NOMO-1 treated with dmso at 0.1 percent for 144 hours (cell line): ENCODE measurements at regions not wholly inside any gene's neighbourhood (a gene's known extent, or its start where the extent isn't known, plus 50 kb on each side); places are given as distances from the start of the nearest gene placed in this dataset.

Experiments used
- DNase-seq: peaks from one replicate; lab custom pipeline; 2025; ENCODE audit not compliant: unreplicated experiment; lab: John Stamatoyannopoulos, UW

DNA sequence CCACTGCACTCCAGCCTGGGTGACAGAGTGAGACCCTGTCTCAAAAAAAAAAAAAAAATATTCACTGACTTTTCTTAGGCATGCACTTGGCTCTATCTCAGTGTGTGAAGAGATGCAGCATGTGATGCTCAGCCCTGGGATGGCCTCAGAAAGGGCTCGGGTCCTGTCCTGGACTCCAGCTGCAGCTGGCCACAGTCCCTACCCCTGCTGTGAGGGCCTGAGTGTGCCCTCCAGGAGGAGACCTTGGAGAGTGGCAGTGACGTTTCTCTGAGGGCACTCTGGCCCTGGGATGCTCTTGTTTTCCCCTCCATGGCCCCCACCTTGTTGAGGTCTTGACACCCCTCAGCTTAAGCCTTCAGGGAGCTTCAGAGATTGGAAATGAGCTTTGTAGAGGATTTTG, 81.9 kb upstream of the POU3F1 start:
- no peak for DNase-seq

- DNase-seq, result no peak
Measured at GRCh38 chr1:38127428-38127827, 80.8 kb upstream of the POU3F1 start.

DNA sequence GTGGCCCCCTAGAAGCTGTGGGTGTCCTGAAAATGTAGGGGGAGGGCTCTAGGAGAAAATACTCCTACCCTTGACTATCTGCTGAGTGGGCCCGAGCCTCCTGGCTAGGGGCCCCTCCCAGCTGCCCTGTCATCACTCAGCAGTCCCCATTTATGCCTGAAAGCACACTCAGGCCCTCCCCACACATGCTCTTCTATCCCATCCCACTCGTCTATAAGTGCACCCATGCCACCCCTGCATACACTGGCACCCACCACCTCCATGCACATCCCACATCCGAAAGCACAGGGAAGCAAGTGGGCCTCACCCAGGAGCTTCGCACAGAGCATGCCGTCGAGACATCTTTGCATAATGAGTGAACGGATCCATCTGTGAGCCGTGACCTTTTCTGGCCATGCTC, 80.4 kb upstream of the POU3F1 start:
- no peak for DNase-seq

DNA sequence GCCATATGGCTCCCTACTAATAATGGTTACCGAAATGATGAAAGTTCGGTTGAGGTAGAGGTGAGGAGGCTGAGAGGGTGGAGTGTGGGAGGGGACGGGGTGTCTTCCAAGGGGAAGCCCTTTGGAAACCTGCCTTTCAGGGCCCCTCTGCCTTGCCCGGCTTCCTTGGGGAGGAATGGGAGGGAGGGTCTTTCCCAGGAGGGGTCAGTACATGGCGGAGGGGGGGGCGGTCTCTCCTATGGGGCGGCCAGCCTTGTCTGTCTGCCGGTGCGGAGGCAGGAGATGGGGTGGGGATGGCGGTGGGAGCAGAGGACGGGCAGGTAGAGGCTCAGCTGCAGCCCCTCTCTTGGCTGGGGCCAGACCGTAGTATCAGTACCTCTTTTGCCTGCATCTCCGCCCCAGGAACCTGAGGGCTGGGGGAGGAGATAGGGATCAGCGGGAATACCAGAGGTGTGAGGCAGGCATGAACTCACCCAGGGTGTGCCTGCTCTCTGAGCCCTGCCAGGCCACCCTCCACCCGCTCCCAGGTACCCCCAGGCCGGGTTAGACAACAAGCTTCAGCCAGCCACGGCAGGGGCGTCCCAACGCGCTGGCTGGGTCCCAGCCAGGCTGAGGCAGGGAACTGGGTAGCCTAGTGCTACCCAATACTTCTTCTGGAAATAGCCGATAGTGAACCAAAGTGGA, 79.4 kb upstream of the POU3F1 start:
- DNase-seq, result no peak

DNA sequence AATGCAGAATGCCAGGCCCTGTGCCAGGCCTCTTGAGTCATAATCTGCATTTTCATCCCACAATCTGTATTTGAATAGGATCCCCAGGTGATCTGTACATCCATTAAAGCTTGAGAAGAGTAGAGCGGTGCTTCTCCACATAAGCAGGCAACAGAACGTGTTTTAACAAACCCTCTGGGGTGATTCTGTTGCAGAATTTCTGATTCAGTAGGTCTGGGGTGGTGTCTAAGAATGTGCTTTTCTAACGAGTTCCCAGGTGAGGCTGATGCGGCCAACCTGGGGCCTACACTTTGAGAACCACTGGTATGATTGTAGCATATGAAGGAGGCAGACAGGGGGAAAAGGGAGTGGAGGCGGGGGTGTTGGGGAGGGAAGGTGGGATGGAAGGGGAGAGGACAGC, 78.4 kb upstream of the POU3F1 start:
- no peak for DNase-seq

DNA sequence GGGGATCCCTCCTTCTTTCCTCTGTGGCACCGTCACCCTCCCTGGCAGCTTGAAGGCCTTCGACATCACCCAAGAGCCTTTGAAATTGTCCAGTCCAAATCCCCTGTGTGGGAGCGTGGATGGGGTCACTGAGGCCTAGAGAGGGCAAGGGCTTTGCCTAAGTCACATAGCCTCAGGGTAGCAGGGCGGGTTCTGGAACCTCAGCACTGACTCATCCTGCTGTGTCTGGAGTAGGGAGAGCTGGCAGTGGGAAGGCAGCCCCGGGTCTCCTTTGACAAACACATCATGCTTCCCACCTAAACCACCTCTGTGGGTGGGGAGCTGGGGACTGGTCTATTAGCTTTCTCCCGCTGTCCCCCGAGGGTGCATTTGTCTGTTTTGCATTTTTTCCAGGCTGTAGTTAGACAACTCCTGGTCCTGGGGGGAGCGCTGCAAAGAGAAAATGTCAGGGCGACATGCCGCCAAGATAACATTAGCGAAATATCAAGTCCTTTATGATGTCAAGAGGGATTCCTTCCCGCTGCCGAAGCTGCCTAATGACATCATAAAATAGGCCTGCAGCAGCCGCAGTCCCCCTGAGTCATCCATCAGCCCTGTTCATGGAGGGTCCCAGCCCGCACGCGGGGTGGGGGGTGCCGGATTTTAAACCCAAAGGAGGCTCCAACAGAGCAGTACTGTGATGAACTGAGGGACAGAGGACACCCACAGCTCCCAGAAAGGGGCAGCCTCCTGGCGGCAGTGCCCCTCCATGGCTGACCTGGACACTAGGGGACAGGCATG, 77.0 kb upstream of the POU3F1 start:
- DNase-seq, result no peak

- no peak for DNase-seq
Measured at GRCh38 chr1:38121231-38121680, 74.7 kb upstream of the POU3F1 start.

DNA sequence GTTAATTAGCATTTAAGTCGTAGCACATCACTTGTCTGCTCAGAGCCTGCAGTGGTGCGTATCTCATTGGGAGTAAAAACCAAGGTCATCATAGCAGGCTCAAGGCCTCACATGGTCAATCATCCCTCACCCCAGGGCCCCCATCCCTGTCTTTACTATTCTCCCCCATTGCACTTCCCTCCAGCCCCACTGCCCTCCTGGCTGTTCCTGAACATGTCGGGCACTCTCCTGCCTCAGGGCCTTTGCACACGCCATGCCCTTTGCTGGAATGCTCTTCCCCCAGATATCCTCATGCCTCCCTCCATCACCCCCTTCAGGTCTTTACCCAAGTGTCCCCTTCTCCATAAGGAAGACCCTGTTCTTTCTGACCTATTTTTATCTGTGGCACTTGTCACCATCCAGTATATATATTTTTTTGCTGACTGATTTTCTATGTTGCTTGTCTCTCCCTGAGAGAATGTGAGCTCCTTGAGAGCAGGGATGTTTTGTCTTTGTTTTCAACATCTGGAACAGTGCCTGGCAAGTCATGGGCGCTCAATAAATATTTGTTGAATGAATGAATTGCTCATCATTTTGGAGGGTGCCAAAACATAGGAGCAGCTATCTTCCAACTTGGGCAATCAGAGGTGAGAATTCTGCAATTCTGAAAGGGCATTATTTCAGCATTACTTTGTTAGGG, 74.1 kb upstream of the POU3F1 start:
- DNase-seq, result no peak

DNA sequence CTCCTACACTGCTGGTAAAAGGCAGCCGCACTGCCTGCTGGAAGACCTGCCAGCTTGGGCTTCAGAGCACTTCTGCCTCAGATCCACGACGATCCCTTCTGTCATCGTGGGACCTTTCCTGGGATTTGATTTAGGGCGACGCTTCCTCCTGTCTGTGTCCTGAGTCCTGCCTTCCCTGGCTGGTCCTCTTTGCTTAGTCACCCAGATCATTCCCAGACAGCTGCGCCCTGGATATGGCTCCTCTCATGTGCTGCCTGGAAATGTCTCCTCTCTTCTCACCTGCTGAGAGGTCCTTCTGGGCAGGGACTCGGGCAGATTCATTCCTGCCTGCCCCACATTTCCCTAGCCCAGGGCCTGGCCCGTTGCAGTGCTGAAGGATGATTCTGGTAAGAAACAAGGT, 72.4 kb upstream of the POU3F1 start:
- DNase-seq, result no peak

DNA sequence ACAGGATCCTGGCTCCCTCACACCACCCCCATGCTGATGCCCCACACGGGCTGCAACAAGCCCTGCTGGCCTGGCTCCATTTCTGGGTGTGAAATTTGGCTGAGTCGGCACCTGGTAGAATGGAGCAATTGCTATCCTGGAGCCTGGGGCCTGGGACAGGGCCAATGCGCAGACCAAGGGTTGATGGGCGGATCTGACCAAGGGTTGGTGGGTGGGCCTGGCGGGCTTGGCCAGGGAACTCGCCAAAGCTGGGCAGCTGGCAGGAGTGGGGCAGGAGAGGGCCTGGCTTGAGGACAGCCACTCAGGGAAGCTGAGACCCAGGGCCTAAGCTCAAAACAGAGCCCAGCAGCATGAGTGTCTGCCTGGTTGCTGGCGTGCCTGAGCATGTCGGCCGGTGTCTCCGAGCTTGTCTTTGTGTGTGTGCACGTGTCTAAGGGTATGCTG, 70.9 kb upstream of the POU3F1 start:
- DNase-seq, result no peak

DNA sequence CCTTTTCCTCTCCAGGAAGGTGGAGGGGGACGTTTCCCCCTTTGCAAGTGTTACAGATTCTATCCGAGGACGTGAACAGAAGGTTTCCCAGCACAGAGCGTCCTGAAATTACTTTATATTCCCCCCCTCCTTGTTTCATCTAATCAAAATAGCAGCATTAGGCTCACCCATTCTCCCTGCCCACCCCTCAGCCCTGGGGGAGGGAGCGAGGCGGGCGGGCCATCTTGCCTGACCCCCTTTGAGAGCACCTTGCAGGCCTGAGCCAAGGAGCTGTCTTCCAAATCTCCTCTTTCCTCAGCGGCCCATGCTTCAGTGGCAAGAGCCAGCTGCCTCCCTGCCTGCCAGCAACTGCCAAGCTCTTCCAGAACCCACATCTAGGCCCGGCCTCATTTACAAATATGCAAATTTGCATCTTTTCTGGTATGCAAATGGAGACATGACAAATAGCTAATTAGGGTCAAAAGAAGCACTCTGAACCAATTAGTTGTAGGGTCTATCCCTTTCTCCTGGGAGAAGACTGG, 69.1 kb upstream of the POU3F1 start:
- no peak for DNase-seq

DNA sequence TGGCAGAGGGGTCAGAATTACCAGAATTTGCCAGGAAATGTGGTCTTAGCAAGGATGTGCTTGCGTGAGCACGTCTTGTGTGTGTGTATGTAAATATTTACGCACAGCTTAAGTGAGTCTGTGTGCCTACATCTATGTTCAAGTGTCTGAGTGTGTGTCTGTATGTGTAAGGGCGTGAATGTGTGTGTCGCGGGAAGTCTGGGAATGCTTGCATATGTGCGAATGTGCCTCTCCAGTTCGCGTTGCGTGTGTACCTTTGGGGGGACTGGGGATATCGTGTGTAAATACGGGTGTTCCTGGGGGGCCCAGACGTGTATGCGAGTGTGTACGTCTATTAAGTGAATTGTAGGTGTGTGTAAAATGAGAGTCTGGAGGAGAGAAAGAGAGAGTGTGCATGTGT, 68.6 kb upstream of the POU3F1 start:
- no peak for DNase-seq

DNA sequence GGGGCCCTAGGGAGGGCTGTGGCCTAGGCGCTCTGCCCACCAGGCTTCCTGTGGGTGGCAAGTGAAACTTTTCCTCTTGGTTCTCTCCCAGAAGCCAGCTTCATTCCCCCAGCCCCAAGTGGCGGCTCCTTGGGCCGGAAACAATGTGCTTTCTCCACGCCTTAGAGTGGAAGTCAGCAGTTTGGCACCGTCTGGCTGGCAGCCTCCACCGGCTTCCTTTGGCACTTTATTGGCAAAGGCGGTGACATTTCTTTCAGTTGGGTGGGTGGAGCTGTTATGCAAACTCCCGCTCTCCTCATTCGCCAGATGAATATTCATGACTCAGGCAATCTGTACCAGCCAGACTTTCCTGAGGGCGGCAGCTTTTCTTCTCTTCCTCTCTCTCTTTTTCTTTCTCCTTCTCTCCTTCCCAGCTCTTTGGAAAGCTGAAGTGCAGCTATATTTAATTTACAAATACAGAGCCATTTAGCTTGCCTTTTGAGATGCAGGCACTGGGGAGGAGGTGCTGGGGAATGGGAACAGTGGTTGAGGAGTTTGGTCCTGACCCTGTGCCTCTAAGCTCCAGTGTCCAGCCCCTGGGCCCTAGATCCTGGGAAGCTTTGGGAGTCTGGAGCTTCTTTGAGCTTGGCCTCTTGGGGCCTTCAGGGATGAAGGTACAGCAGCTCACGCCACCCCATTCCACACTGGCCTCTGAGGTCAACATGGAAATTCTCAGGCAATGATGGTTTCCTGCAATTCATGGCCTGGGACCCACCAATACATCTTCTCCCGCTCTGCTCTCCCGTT, 67.8 kb upstream of the POU3F1 start:
- DNase-seq, result no peak

- DNase-seq, result no peak
Measured at GRCh38 chr1:38113159-38113666, 66.6 kb upstream of the POU3F1 start.

- no peak for DNase-seq
Measured at GRCh38 chr1:38111589-38111988, 65.0 kb upstream of the POU3F1 start.

- DNase-seq, result no peak
Measured at GRCh38 chr1:38105267-38105666, 58.7 kb upstream of the POU3F1 start.

DNA sequence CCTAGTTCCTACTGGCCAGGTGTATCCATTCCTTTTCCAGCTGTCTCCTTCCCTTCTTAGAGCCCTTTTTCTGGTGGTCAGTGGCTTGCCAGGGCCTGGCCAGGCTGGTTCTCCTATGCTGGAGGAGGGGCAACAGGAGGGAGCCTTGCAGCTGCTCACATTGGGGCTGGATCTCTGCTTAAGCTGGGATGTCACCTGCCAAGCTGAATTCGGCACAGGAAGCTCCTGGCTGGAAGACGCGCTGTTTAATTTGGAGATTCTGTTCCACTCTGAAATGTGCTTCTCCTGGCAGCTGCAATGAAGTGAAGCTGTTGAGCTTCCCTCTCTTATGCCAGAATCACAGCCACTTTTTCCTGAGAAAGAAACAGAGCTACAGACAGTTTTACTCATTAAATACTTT, 56.0 kb upstream of the POU3F1 start:
- DNase-seq, result no peak

- no peak for DNase-seq
Measured at GRCh38 chr1:38101037-38101785, 54.6 kb upstream of the POU3F1 start.

- DNase-seq, result no peak
Measured at GRCh38 chr1:38098101-38098847, 51.7 kb upstream of the POU3F1 start.
